Retina (tissue), 1 donor: ENCODE measurements at regions not wholly inside any gene's neighbourhood (a gene's known extent, or its start where the extent isn't known, plus 50 kb on each side); places are given as distances from the start of the nearest gene placed in this dataset.
A peak's percentile ranks its signal among the peaks of the same experiment; 100 is the strongest.
"Not testable (repeated sequence)": the region's sequence is repeated elsewhere in the genome, so short reads cannot be mapped to it uniquely, and the experiment has no call there.

Experiments used
- DNase-seq: peaks from one replicate; pipeline ENCODE4 v3.0.0-alpha.2; 2016

- no peak for DNase-seq
Observed at GRCh38 chr14:101251812-101252442, 309.4 kb upstream of the DIO3 start.

- DNase-seq: no peak
Observed at GRCh38 chr14:101252443-101253214, 308.7 kb upstream of the DIO3 start.

- DNase-seq: no peak
Observed at GRCh38 chr14:101253948-101254347, 307.3 kb upstream of the DIO3 start.

DNA sequence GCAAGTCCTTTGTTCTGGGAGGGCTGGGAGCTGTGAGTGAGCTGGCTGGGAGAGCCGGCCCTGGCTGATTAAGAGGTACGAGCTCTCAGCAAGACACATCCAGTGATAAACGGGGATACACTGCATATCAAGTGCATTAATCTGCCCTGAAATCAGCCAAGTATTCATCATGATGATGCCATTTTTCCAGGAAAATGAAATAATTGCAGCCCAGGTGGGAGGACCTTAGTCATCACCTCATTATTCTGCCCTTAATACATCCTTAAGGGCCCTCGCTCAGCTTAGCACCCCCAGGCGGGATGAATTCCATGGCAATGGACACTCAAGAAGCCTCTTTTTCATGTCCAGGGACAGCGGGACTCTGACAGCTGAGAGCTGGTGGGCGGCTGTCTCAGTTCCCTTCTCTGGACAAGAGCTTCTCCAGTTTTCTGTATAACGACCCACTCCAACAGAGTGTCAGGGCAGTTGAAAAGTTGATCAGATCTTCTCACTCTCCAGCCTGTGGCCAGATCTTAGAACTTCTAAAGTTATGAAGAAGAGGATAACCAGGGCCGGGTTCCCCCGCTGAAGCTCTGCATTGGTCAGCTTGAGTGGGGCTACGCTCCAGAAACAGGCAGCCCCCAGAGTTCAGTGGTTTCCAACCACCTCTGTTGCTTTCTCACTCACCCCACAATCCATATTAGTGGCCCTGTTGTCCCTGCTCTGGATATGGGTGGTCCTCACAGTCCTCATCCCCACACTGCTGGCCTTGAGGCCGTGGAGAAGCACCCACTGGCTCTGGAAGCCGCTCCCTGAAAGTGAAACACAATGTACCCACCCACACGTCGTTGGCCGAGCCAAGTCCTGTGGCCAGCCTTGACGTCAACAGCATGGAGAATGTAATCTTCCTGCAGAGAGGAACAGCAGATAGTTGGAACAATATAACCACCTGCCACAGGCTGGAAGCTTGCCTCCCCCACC, 306.2 kb upstream of the DIO3 start:
- no peak for DNase-seq

GRCh38 chr14:101255765-101256125, 305.6 kb upstream of the DIO3 start:
- DNase-seq: no peak

DNA sequence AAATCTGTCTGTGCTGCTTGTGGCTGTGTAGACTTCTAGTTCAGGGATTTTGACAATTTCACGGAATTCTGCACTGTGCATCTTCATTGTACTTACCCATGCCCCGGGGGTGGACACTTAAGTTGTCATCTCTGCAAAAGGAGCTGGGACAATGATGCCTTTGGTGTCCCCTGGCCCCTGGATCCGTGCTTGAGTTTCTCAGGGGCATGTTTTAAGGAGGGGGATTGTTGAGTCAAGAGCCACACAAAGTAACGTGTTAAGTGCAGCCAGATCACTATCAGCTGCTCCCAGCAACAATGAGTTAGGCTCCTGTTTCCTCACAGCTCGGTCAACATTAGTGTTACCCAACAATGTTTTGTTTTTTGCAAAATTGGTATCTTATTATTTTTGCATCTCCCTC, 305.0 kb upstream of the DIO3 start:
- no peak for DNase-seq

DNA sequence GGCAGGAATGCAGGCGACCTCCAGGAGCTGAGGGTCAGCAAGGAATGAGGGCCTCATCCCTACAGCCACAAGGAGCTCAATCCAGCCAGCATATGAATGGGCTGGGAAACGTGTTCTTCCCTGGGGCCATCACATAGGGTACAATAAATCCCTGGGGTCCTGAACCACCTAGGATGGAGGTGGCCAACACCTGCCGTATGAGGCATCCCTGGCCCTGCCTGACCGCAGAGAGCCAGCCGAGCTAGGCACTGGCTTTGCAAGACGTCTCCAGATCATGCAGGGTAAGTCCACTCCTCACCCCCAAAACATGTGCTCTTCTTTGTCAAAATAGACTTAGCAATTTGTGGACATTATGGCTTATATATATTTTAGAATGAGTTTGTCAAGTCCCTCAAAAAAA, 303.7 kb upstream of the DIO3 start:
- DNase-seq: no peak

DNA sequence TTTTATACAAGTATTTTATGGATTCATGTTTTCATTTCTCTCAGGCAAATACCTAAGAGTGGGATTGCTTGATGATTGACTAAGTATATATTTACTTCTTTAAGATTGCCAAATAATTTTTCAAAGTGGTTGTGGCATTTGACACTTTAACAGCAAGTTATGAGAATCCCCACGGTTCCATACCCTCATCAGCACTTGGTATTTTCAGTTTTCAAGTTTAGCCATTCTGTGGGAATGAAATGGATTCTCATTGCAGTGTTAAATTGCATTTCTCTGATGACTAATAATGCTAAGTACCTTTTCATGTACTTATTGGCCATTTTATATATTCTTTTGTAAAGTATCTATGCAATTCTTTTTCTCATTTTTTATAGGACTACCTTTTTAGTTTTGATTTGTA, 301.5 kb upstream of the DIO3 start:
- no peak for DNase-seq

- DNase-seq: not testable (repeated sequence)
Observed at GRCh38 chr14:101266441-101266840, 294.9 kb upstream of the DIO3 start.

DNA sequence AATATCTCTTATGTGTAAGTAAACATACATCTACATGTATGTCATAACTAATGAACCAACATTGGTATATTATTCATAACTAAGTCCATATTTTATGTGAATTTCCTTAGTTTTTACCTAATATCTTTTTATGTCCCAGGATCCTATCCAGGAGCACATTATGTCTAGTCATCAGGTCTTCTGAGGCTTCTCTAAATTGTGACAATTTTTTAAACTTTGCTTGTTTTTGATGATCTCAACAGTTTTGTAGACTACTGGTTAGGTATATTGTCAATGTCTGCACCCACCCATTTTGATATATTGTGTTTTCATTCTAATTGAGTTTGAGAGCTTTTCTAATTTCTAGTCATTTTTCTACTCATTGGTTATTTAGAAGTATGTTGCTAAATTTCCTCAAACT, 288.2 kb upstream of the DIO3 start:
- DNase-seq: no peak

DNA sequence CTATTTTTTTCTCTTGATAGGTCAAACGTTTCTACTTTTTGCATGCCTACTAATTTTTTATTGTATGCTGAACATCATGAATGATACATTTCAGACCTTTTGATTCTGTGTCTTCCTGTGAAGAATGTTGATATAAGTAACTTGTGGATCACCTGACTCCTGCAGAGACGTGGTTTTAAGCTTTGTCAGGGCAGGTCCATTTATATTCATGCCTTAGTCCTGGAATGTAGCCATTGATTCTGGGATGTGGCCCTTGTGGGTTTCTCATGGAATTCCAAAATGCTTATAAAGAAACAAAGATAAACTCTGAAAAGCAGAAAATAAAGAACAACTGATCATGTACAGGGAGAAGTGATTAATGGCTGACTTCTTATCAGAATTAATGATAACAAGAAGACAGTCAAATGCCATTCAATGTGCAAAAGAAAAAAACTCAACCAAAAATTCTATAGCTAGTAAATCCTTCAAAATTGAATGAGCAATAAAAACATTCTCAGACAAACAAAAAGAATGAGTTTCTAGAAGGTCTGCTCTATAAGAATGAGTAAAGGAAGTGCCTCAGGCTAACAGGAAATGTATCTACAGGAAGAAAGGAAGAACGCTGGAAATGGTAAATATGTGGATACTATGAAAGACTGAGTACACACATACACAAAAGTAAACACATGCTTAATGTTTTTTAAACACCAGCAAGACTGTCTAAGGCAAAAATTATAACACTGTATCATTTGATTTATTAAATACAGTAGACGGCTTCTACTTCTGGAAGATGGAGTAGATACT, 284.8 kb upstream of the DIO3 start:
- no peak for DNase-seq

DNA sequence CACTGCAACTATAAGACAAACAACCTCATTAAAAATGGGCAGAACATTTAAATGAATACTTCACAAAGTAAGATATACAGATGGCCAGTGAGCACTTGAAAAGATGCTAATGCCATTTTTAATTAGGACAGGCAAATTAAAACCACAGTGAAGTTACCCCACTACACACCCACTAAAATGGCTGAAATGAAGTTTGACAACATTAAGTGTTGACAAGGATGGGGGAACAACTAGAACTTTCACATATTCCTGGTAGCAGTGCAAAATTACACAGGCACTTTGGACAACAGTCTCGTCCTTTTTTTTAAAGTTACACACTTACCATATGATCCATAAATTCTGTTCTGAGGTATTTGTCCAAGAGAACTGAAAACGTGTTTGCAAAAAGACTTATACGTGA, 278.9 kb upstream of the DIO3 start:
- DNase-seq: no peak

DNA sequence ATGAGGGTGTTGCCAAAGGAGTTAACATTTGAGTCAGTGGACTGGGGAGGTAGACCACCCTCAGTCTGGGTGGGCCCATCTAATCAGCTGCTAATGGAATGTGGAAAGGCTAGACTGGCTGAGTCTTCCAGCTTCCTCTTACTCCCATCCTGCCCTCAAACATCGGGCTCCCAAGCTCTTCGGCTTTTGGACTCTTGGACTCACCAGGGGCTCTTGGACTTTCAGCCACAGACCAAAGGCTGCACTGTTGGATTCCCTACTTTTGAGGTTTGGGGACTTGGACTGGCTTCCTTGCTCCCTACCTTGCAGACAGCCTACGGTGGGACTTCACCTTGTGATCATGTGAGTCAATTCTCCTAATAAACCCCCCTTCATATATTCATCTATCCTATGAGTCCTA, 276.6 kb upstream of the DIO3 start:
- DNase-seq: no peak

DNA sequence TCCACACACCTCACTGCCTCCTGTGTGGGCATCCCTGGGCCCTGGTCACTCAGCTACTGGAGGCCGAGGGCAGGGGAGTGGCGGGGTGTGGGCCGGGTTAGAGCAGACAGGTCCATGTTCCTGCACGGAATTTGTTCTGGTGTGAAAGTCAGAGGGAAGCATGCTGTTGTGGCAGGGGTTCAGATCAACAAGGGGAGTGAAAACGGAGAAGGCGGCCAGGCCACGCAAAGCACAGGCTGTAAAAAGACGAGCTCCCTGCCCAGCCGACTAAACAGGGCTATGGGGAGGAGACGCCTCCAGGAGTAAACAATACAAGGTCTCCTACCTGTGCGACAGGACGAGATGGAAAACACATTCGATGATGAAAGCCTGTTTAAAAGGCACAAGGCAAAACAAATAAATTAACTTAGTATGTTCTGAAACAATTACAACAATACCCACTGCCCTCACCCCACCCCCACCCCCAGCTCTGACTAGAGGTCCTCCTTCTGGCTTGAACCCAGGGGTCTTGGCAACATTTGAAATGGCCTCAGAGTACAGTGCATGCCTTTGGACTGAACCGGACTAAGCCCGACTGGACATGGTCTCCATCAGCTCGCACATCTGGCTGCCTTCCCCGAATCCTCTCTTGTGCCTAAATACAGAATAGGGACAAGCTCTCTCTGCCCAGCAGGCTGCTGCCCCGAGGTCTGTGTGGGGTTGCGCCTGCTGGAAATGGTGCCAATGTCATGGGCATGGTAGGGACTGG, 274.9 kb upstream of the DIO3 start:
- no peak for DNase-seq

DNA sequence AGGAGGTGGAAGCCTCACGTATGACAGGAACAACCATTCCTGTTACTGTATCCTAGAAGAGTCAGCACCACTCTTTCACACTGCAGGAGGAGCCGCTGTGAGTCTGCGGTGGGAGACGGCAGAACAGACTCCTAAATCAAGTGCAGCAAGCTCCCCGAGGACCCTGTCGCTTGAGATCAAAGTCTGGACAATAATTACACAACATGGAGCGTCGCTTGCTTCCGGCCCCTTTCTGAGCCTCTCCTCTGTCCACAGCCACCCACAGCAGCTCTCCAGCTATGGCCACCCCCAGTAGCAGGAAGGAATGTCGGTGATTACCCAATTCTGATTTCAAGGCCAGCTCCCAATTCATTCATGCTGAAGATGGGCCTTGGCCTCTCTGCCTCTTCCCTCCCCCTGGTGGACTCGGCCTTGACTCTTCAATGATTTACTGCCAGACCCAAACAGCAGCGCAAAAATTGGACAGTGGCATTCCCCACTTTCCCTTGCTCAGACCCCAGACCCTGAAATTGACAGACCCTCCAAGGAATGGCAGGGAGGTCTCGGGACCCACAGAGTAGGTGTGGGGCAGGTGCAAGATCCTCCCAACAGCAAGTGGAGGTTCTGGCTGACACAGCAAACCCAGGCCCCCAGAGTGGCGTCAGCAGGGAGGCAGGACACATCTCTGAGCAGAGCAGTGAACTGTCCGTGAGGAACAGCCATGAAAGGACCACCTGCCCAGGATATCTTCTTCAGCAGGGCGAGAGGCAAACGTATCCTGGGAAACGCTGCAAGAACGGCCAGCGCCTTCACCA, 272.7 kb upstream of the DIO3 start:
- DNase-seq: peak; percentile 55

- no peak for DNase-seq
Observed at GRCh38 chr14:101289230-101289690, 272.0 kb upstream of the DIO3 start.

- DNase-seq: peak; percentile 15
Observed at GRCh38 chr14:101289911-101290310, 271.4 kb upstream of the DIO3 start.

DNA sequence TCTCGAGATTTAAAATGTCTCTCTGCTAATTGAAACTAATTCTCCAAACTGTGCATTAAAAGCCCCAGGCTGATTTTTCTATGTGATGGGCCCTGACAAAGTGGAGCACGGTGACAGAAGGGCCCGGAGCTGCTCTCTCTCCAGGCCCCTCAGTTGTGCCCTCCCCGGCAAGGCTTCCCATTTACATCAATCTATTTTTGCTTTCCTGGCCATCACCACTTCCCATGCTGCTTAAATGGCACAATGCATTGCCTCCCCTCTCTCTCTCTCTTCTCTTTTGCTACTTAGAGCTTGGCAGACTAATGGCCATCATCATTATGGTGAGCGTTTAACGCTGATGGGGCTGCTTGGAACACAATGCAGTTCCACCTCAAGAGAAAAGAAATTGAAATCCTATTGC, 270.7 kb upstream of the DIO3 start:
- DNase-seq: no peak

GRCh38 chr14:101291390-101291789, 269.9 kb upstream of the DIO3 start:
- DNase-seq: no peak

GRCh38 chr14:101292448-101292847, 268.8 kb upstream of the DIO3 start:
- DNase-seq: no peak

- DNase-seq: no peak
Observed at GRCh38 chr14:101293605-101294004, 267.7 kb upstream of the DIO3 start.
